RKO (cell line): ENCODE measurements at regions not wholly inside any gene's neighbourhood (a gene's known extent, or its start where the extent isn't known, plus 50 kb on each side); places are given as distances from the start of the nearest gene placed in this dataset.

Experiments
- DNase-seq: peaks from one replicate; pipeline ENCODE4 v3.0.0-alpha.2; 2016; ENCODE audit warnings: low spot score

- DNase-seq, result no peak
Observed at GRCh38 chr2:198408171-198408570, 603.8 kb downstream of the PLCL1 start.

DNA sequence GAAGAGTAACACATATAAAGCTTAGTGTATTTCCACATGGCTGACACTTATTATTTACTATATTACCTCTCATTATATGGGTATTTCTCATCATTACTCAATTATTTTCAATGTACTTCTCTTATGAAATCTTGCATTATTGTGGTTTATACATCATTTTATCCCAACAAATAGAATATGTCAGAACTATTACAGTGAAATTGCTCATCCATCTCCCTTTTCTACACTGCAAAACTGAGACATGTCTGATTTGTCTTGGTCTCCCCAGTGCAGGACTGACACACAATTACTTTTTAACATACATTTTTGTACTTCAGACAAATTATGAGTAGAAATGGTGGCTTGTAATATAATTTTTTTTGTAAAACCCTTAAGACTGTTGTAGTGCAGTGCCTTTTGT is 600.9 kb downstream of the PLCL1 start:
- DNase-seq, result no peak

- DNase-seq, result no peak
Observed at GRCh38 chr2:198401644-198402043, 597.3 kb downstream of the PLCL1 start.

DNA sequence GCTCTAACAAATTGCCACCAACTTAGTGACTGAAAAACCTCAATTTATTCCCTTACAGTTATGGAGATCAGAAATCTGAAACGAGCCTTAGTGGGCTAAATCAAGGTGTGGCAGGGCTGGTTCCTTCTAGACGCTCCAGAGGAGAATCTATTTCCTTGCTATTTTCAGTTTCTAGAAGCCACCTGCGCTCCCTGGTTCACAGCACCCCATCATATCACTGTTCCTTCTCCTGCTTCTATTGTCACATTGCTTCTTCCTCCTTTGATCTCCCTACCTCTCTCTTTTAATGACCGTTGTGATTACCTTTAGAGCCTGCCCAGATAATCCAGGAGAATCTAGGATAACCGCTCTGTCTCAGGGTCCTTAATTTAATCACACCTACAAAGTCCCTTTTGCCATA is 596.6 kb downstream of the PLCL1 start:
- DNase-seq, result no peak

GRCh38 chr2:198394208-198394607 is 589.8 kb downstream of the PLCL1 start:
- DNase-seq, result no peak

GRCh38 chr2:198390670-198391069 is 586.3 kb downstream of the PLCL1 start:
- DNase-seq, result no peak

GRCh38 chr2:198387677-198388076 is 583.3 kb downstream of the PLCL1 start:
- DNase-seq, result no peak

DNA sequence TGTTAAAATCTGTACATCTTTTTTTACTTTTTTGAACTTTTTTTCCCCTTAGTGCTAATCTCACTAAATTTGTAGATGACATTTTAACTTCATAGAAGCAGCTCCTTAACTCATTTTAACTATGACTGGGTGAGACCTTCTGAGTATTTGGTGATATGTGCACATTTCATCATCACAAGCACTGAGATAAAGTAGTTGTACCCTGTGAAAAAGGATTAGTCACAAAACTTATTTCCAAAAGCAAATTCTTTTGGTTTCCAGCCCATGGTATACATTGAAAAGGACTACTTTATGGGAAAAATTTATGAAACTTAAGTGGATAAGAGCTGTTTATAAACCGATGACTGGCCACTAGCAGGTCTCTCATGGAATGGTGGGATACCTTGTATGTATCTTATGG is 581.5 kb downstream of the PLCL1 start:
- DNase-seq, result no peak

DNA sequence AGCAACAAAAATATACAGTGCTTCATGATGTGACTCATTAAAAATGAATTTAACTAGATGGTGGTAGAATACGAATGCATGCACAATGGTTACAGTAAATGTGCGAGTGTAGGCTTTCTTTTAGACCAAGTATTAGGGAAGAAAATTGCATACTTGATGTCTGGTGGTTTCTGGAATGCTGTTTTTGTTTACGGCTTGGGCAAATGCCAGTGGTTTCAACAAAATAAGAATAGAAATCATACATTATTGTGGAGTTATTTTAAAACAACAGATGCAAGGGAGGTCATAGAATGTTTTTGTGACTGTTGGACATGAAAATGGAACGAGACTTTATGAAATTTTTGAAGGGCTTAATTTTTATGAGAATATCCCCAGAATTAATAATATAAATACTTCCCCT is 580.9 kb downstream of the PLCL1 start:
- DNase-seq, result no peak

GRCh38 chr2:198383392-198383791 is 579.0 kb downstream of the PLCL1 start:
- no peak for DNase-seq

- DNase-seq, result no peak
Observed at GRCh38 chr2:198382811-198383210, 578.4 kb downstream of the PLCL1 start.

- DNase-seq, result peak; percentile 29
Observed at GRCh38 chr2:198376677-198377076, 572.3 kb downstream of the PLCL1 start.

- no peak for DNase-seq
Observed at GRCh38 chr2:198375083-198375410, 570.7 kb downstream of the PLCL1 start.

DNA sequence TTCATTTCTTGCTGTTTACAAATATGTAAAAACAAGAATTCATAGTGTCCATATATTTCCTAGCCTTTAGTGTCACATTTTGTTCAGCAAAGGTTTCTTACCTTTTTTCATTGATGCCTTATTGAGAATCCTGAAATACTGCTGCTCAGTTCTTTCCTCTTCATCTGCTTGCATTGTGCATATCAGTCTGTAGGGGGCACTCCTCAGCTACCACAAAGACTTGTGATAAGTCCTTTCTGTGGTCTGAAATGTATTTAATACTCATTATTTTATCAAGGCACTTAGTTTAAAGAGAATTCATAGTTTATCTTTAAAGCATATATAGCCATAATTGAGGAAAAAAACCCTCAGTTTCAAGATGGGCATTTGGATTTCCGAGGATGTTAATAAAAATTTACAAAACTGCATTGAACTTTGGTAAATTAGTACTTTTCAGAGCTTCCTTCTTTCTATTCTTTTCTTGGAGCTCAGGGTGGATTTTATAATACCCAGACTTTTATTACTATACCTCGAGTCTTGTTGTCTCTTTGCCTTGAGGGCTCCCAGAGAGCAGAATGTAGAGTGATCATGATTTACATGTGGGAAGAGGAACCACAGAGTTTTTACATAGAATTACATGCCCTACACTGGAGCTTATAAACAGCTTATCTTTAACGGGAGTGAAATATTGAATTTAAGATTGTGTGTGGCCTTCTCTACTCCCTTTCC is 570.1 kb downstream of the PLCL1 start:
- DNase-seq, result peak; percentile 55

GRCh38 chr2:198371921-198372543 is 567.6 kb downstream of the PLCL1 start:
- DNase-seq, result peak; percentile 2

DNA sequence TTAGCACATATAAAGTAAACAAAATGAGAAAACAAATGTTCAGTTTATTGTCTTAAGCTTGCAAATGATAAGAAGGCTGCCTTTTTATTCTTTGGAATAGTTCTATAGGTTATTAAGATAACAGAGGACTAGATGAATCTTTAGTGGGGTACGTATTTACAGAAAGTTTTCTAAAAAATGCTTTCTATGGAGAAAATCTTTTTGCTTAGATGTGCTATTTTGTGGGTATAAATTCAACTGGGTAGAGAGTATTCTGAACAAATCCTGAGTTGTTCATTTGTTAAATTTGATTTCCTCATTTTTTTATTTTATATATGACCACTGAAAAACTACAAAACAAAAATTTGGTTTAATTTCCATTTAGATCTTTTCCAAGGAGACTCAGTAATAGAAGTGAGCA is 566.9 kb downstream of the PLCL1 start:
- no peak for DNase-seq

GRCh38 chr2:198368089-198368488 is 563.7 kb downstream of the PLCL1 start:
- no peak for DNase-seq

- no peak for DNase-seq
Observed at GRCh38 chr2:198362740-198363139, 558.3 kb downstream of the PLCL1 start.

GRCh38 chr2:198359308-198359707 is 554.9 kb downstream of the PLCL1 start:
- no peak for DNase-seq

DNA sequence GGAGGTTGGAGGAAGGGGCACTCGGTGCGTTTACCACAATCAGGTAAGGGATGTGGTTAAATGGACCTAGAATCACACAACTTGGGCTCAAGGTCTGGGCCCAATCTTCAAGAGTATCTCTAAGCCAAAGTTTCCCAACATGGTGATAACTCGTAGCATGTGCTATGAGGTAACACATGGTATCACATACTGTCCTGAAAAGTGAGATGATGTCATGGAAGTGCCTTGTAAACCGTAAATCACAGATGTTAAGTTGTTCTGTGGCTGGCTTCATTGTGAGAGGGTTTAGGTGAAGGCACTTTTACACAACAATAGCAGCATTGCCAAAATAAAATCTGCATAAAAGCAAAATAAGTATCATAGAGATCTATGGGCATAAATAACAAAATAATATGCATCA is 551.8 kb downstream of the PLCL1 start:
- no peak for DNase-seq

DNA sequence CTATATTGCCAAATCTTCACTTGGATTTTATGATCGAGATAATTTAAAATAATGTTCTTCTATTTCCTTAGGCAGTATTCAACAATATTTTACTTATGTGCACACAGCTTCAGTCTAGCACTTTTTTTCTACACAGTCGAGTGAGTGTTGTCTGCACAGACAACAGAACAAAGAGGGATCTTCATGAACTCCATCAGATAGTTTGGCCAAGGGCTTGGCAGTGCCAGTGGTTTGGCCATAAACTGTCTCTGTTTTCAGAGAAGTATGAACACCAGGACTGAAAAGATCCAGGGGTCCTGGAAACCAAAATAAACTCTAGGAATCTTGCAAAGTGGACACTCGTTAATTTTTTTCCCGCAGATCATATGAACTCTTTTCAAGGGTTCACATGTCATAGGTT is 547.3 kb downstream of the PLCL1 start:
- DNase-seq, result no peak

DNA sequence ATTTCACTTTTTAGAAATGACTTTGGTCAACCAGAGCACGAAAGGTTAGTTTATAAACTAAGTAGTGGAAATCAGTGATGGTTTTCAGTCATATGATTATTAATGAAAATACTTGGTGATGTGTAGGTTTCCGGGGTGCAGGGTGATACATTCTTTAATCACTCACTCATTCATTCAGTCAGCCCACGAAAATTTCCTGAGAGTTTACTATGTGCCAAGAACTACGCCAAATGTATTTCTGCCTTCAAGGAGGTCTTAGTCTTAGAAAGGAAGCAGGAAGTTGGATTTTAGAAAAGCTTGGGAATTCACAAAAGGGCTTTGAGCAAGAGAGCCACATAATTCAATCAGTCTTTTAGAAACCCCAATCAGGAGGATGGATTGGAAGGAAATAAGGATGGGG is 543.6 kb downstream of the PLCL1 start:
- no peak for DNase-seq

DNA sequence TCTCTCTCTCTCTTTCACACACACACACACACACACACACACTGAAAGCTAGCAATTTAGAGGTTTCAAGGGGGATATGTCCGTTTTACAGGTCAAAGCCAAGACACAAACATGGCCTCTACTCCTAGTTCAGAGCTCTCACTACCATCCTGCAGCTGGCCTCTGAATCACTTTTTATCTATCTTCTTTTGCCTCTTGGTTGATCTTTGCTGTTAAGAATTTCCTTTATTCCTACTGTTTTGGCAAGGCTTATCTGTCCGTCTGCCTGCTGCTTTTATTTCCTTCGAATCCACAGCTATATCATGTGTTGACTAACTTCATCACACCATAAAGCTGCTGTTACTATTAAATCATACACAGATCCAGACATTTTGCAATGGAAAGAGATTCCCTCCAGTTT is 543.0 kb downstream of the PLCL1 start:
- DNase-seq, result no peak

DNA sequence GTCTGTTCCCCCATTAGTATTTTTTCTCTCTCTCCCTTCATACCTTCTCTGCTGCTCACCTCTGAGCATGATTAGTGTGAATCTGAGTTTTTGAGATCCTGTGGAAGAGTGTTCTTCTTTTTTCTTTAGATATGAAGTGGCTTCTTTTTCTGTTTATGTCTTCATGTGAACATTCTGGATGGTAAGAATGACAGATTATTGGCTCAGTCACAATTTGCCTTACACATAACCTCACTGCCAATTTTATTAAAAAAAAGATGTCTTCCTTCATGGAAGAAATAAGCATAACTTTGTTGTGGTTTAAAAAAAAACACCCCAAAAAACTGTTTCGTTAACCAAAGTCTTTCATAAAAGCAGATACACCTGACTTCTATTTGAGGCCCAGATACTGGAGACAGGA is 539.1 kb downstream of the PLCL1 start:
- DNase-seq, result no peak
